ENCODE measurements at regions not wholly inside any gene's neighbourhood (a gene's known extent, or its start where the extent isn't known, plus 50 kb on each side); places are given as distances from the start of the nearest gene placed in this dataset.

GRCh38 chr2:215742021-215742420, 271.3 kb downstream of the MREG start:
- TF ChIP-seq, protein P1, sequence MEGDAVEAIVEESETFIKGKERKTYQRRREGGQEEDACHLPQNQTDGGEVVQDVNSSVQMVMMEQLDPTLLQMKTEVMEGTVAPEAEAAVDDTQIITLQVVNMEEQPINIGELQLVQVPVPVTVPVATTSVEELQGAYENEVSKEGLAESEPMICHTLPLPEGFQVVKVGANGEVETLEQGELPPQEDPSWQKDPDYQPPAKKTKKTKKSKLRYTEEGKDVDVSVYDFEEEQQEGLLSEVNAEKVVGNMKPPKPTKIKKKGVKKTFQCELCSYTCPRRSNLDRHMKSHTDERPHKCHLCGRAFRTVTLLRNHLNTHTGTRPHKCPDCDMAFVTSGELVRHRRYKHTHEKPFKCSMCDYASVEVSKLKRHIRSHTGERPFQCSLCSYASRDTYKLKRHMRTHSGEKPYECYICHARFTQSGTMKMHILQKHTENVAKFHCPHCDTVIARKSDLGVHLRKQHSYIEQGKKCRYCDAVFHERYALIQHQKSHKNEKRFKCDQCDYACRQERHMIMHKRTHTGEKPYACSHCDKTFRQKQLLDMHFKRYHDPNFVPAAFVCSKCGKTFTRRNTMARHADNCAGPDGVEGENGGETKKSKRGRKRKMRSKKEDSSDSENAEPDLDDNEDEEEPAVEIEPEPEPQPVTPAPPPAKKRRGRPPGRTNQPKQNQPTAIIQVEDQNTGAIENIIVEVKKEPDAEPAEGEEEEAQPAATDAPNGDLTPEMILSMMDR (IDR thresholded peaks at IDR 0.05; ENCODE audit: poor library complexity, severe bottlenecking): no peak
- TF ChIP-seq EZH2 (IDR thresholded peaks at IDR 0.05; ENCODE audit: borderline replicate concordance, insufficient read depth, low read length, poor library complexity, severe bottlenecking): no peak
- no peak for TF ChIP-seq MXI1 (conservative IDR thresholded peaks at IDR 0.05; ENCODE audit: poor library complexity, severe bottlenecking)
- TF ChIP-seq EP300 (conservative IDR thresholded peaks at IDR 0.05; ENCODE audit: poor library complexity, severe bottlenecking): no peak
- TF ChIP-seq RAD21 (conservative IDR thresholded peaks at IDR 0.05): no peak
- no peak for TF ChIP-seq POLR2AphosphoS5 (IDR thresholded peaks at IDR 0.05)
- no peak for TF ChIP-seq SMC3 (conservative IDR thresholded peaks at IDR 0.05; ENCODE audit: poor library complexity)

All from neural cell (in vitro differentiated cells).